Common myeloid progenitor, CD34-positive (primary cell): ENCODE measurements at regions not wholly inside any gene's neighbourhood (a gene's known extent, or its start where the extent isn't known, plus 50 kb on each side); places are given as distances from the start of the nearest gene placed in this dataset.

Experiments
- CTCF ChIA-PET: fragments of 350-600 bp; sonication (Branson Sonifier 250); formaldehyde crosslinking; loops from one replicate; lab custom pipeline; 2021; ENCODE audit warnings: antibody characterized with exemption; lab: Charles Lee
- POLR2A ChIA-PET: fragments of 350-600 bp; sonication (Branson Sonifier 250); formaldehyde crosslinking; loops from one replicate; lab custom pipeline; 2021; ENCODE audit warnings: antibody characterized with exemption; lab: Charles Lee
- DNase-seq, 3 donors: peaks; one replicate each; pipeline versions ENCODE4 v3.0.0 to v3.0.0-alpha.2; 2013
- H3K27ac ChIP-seq, 2 experiments: 1 replicate in 1 of 2; 2 replicates in 1 of 2; pipeline ENCODE4 v1.7.0; 2013; ENCODE audit warnings: inconsistent platforms in 2 of 2, low read length in 2 of 2, mild to moderate bottlenecking in 2 of 2, low read depth in 1 of 2, moderate library complexity in 1 of 2; ENCODE audit not compliant: severe bottlenecking in 2 of 2, insufficient read depth in 1 of 2, poor library complexity in 1 of 2
- H3K27me3 ChIP-seq, 5 experiments: replicated peaks in 2 of 5; 1 replicate in 3 of 5; 2 replicates in 2 of 5; pipeline versions ENCODE4 v1.6.1 to v1.7.0; 2013; ENCODE audit warnings: low read length in 4 of 5, mild to moderate bottlenecking in 2 of 5, moderate library complexity in 2 of 5, inconsistent platforms in 1 of 5; ENCODE audit not compliant: insufficient read depth in 5 of 5, control insufficient read depth in 4 of 5
- H3K36me3 ChIP-seq, 4 experiments: 1 replicate in 2 of 4; 2 replicates in 2 of 4; pipeline versions ENCODE4 v1.6.1 to v1.7.0; 2013; ENCODE audit warnings: low read length in 3 of 4, control low read depth in 1 of 4, mild to moderate bottlenecking in 1 of 4; ENCODE audit not compliant: control insufficient read depth in 4 of 4, insufficient read depth in 4 of 4
- H3K4me1 ChIP-seq, 4 experiments: 1 replicate in 3 of 4; 2 replicates in 1 of 4; pipeline versions ENCODE4 v1.6.1 to v1.7.1; 2013; ENCODE audit warnings: low read length in 3 of 4, mild to moderate bottlenecking in 3 of 4, control low read depth in 1 of 4, inconsistent platforms in 1 of 4, moderate library complexity in 1 of 4; ENCODE audit not compliant: control insufficient read depth in 4 of 4, insufficient read depth in 4 of 4; ENCODE audit errors: control extremely low read depth in 1 of 4
- H3K4me3 ChIP-seq, 7 experiments: 1 replicate in 4 of 7; 2 replicates in 3 of 7; pipeline versions ENCODE4 v1.5.1 to v1.7.0; 2013; ENCODE audit warnings: mild to moderate bottlenecking in 7 of 7, low read length in 6 of 7, moderate library complexity in 6 of 7, inconsistent platforms in 2 of 7, low read depth in 2 of 7, control low read depth in 1 of 7; ENCODE audit not compliant: insufficient read depth in 4 of 7, control insufficient read depth in 1 of 7; ENCODE audit errors: extremely low read depth in 1 of 7
- H3K9me3 ChIP-seq, 5 experiments: 1 replicate in 4 of 5; 2 replicates in 1 of 5; pipeline versions ENCODE4 v1.6.1 to v1.7.1; 2013; ENCODE audit warnings: low read length in 4 of 5, mild to moderate bottlenecking in 2 of 5, inconsistent platforms in 1 of 5, low read depth in 1 of 5, moderate library complexity in 1 of 5; ENCODE audit not compliant: control insufficient read depth in 4 of 5, insufficient read depth in 2 of 5; ENCODE audit errors: control extremely low read depth in 1 of 5
- WGBS: methylation state at CpG from one replicate; pipeline ENCODE4 v1.1.5; 2013; ENCODE audit not compliant: insufficient coverage; 5-methylcytosine and 5-hydroxymethylcytosine counted together

- Histone ChIP-seq H3K27me3 (peaks cover 0 to 2% (median 0%) of the 10 kb centered on the region in 5 experiments), H3K4me3 (no peak overlapping the region), H3K36me3 (no peaks in the 10 kb centered on the region), H3K4me1 (no peaks in the 10 kb centered on the region), H3K9me3 (no peaks in the 10 kb centered on the region), H3K27ac (no peak overlapping the region)
- 89% methylated on average over 2 of the region's 2 CpGs for WGBS
- ChIA-PET CTCF (interaction anchor here (1.4 to 2.1 kb wide), 2 partner anchors 20 to 23 kb away, joined by 3 to 6 read pairs; no protein-coding TSS in a partner anchor), POLR2A (no interaction called here)
- no peak for DNase-seq
Observed at GRCh38 chr9:14406463-14406862, 92.5 kb upstream of the NFIB start.

- Histone ChIP-seq H3K36me3 (no peaks in the 10 kb centered on the region), H3K9me3 (no peaks in the 10 kb centered on the region), H3K27ac (no peak overlapping the region), H3K27me3 (no peaks in the 10 kb centered on the region), H3K4me3 (no peak overlapping the region), H3K4me1 (no peaks in the 10 kb centered on the region)
- ChIA-PET POLR2A (no interaction called here), CTCF (interaction anchor here (1.4 to 2.1 kb wide), 2 partner anchors 22 to 24 kb away, joined by 3 to 6 read pairs; no protein-coding TSS in a partner anchor)
- DNase-seq, result no peak
- WGBS, result 100% methylated on average over 2 of the region's 3 CpGs
Observed at GRCh38 chr9:14405176-14405706, 91.3 kb upstream of the NFIB start.

GRCh38 chr9:14403081-14403480 is 89.1 kb upstream of the NFIB start:
- ChIA-PET CTCF (no interaction called here), POLR2A (no interaction called here)
- H3K4me1 ChIP-seq, result no peaks in the 10 kb centered on the region
- no peak overlapping the region for H3K4me3 ChIP-seq
- no peaks in the 10 kb centered on the region for H3K27me3 ChIP-seq
- no peaks in the 10 kb centered on the region for H3K36me3 ChIP-seq
- no peaks in the 10 kb centered on the region for H3K9me3 ChIP-seq
- H3K27ac ChIP-seq, result no peak overlapping the region
- no peak for DNase-seq
- 88% methylated on average over 3 of the region's 4 CpGs for WGBS

GRCh38 chr9:14402583-14402982 is 88.6 kb upstream of the NFIB start:
- H3K27ac ChIP-seq, result no peak overlapping the region
- no peaks in the 10 kb centered on the region for H3K9me3 ChIP-seq
- no peaks in the 10 kb centered on the region for H3K36me3 ChIP-seq
- no peaks in the 10 kb centered on the region for H3K27me3 ChIP-seq
- H3K4me1 ChIP-seq, result no peaks in the 10 kb centered on the region
- WGBS, result 100% methylated on average over 1 of the region's 3 CpGs
- CTCF ChIA-PET, result interaction anchor here (1.6 kb wide), 1 partner anchor 25 kb away, joined by 3 read pairs; no protein-coding TSS in a partner anchor
- no peak for DNase-seq
- POLR2A ChIA-PET, result no interaction called here
- no peak overlapping the region for H3K4me3 ChIP-seq

- Histone ChIP-seq H3K27ac (no peak overlapping the region), H3K27me3 (no peaks in the 10 kb centered on the region), H3K4me3 (no peak overlapping the region), H3K4me1 (no peaks in the 10 kb centered on the region), H3K36me3 (no peaks in the 10 kb centered on the region), H3K9me3 (no peaks in the 10 kb centered on the region)
- ChIA-PET CTCF (interaction anchor here (1.6 kb wide), 1 partner anchor 26 kb away, joined by 3 read pairs; no protein-coding TSS in a partner anchor), POLR2A (no interaction called here)
- WGBS, result no CpG with 5 or more reads among the region's 2 CpGs
- DNase-seq, result no peak
Observed at GRCh38 chr9:14401911-14402310, 88.0 kb upstream of the NFIB start.

- POLR2A ChIA-PET, result no interaction called here
- 83% methylated on average over 3 of the region's 6 CpGs for WGBS
- CTCF ChIA-PET, result no interaction called here
- Histone ChIP-seq H3K9me3 (no peaks in the 10 kb centered on the region), H3K27me3 (no peaks in the 10 kb centered on the region), H3K4me3 (no peak overlapping the region), H3K4me1 (no peaks in the 10 kb centered on the region), H3K36me3 (no peaks in the 10 kb centered on the region), H3K27ac (no peak overlapping the region)
- DNase-seq, result no peak
Observed at GRCh38 chr9:14400658-14400995, 86.7 kb upstream of the NFIB start.

- no peak overlapping the region for H3K4me3 ChIP-seq
- ChIA-PET POLR2A (no interaction called here), CTCF (no interaction called here)
- no peak for DNase-seq
- no peaks in the 10 kb centered on the region for H3K9me3 ChIP-seq
- no peaks in the 10 kb centered on the region for H3K36me3 ChIP-seq
- H3K27ac ChIP-seq, result no peak overlapping the region
- 100% methylated on average over 2 of the region's 5 CpGs for WGBS
- H3K4me1 ChIP-seq, result no peaks in the 10 kb centered on the region
- H3K27me3 ChIP-seq, result no peaks in the 10 kb centered on the region
Observed at GRCh38 chr9:14399756-14400657, 86.1 kb upstream of the NFIB start.
